ENCODE measurements at regions not wholly inside any gene's neighbourhood (a gene's known extent, or its start where the extent isn't known, plus 50 kb on each side); places are given as distances from the start of the nearest gene placed in this dataset.

DNA sequence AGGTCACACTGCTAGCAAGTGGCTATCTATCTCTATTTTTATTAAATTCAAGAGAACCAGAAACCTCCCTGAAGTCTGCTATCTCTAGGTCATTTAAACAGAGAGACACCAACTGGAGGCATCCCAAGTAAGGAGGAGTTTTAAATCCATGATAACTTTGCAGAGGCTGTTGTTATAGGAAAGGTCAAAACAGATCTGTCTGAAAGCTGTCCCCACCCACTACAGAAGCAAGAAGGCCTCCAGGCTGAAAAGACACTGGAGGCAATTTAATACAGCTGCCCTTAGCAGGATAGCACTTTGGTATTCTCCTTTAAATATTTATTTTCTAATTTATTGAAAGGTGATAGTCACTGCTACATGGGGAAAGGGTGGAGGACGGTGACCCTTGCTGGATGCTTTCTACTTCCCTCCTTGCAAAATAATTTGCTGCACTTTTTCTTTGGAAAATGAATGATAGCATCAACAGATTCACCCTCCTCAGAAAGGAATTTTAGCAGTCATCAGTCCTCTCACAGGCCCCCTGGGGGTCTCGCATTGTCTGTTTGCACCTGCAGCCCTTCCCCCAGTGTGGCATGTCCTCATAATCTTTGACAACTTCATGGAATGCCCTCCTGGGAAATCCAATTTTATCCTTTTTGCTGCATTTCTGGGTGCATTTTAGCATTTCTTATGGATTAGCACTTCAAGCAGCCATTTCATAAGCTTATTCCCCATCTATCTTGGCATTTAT is 429.5 kb upstream of the TNP1 start:
- H2BK120ac ChIP-seq (ENCODE audit: insufficient read depth, low read length, poor library complexity) = no peak overlapping the region
- peak overlapping the region; percentile 46 for H2BK12ac ChIP-seq (ENCODE audit: low read length)
- H3K36me3 ChIP-seq (ENCODE audit: control insufficient read depth in 1 of 2, insufficient read depth in 2 of 2, low read length in 2 of 2) = peaks cover 0 to 2% of the 10 kb centered on the region in 2 experiments
- no peak overlapping the region for H3K23ac ChIP-seq (ENCODE audit: low read length)
- H4K91ac ChIP-seq (ENCODE audit: low read depth, low read length) = peak overlapping the region; percentile 52
- no peak overlapping the region for H3K14ac ChIP-seq (ENCODE audit: low read length)
- H2AFZ ChIP-seq (ENCODE audit: insufficient read depth, low read length, poor library complexity) = no peak overlapping the region
- DNase-seq = no peak
- H3K4me1 ChIP-seq (ENCODE audit: control insufficient read depth in 1 of 2, insufficient read depth in 2 of 2, low read length in 2 of 2) = peaks cover 15% of the 10 kb centered on the region in 2 experiments
- H3K4me2 ChIP-seq (ENCODE audit: low read length) = no peak overlapping the region
- peaks cover 2% of the 10 kb centered on the region for H3K9me3 ChIP-seq (ENCODE audit: insufficient read depth, low read depth, low read length)
- H3K79me1 ChIP-seq (ENCODE audit: low read length) = peaks cover 22% of the 10 kb centered on the region
- H3K9ac ChIP-seq (ENCODE audit: low read length) = no peak overlapping the region
- no peak overlapping the region for H3K18ac ChIP-seq (ENCODE audit: low read length)
- no peak overlapping the region for H4K8ac ChIP-seq (ENCODE audit: low read depth, low read length)
- H4K12ac ChIP-seq (ENCODE audit: low read depth, low read length) = no peak overlapping the region
- H3K79me2 ChIP-seq (ENCODE audit: control insufficient read depth, insufficient read depth, low read length, poor library complexity) = peaks cover 2% of the 10 kb centered on the region
- no peak overlapping the region for H2AK5ac ChIP-seq (ENCODE audit: low read length)
- H3K4me3 ChIP-seq (ENCODE audit: low read depth, low read length) = no peak overlapping the region
- WGBS (ENCODE audit: extremely low coverage, insufficient coverage, insufficient read length) = no CpG with 5 or more reads among the region's 2 CpGs
- H2BK5ac ChIP-seq (ENCODE audit: low read depth, low read length, poor library complexity) = peak overlapping the region; percentile 58
- H3K4ac ChIP-seq (ENCODE audit: low read depth, low read length) = no peak overlapping the region
- H3K27me3 ChIP-seq (ENCODE audit: insufficient read depth, low read length) = no peaks in the 10 kb centered on the region
- peak overlapping the region; percentile 85 for H3K27ac ChIP-seq (ENCODE audit: low read depth, low read length)

DNA sequence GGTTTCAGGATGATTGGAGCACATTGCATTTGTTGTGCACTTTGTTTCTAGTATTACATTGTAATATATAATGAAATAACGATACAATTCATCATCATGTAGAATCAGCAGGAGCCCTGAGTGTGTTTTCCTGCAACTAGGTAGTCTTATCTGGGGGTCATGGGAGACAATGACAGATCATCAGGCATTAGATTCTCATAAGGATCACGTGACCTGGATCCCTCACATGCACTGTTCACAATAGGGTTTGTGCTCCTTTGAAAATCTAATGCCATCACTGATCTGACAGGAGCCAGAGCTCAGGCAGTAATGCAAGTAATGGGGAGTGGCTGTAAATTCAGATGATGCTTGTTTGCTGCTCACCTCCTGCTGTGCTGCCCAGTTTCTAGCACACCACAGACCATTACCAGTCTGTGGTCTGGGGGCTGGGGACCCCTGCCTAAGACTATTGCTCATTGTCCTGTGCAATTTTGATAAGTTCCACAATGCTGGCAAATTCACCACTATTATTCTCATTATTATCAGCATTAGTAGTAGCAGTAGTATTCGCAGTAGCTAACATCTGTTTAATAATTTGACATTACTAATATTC is 428.7 kb upstream of the TNP1 start:
- peaks cover 2% of the 10 kb centered on the region for H3K79me2 ChIP-seq (ENCODE audit: control insufficient read depth, insufficient read depth, low read length, poor library complexity)
- peaks cover 0 to 3% of the 10 kb centered on the region in 2 experiments for H3K36me3 ChIP-seq (ENCODE audit: control insufficient read depth in 1 of 2, insufficient read depth in 2 of 2, low read length in 2 of 2)
- peak overlapping the region; percentile 5 for H2BK5ac ChIP-seq (ENCODE audit: low read depth, low read length, poor library complexity)
- peaks cover 15% of the 10 kb centered on the region in 2 experiments for H3K4me1 ChIP-seq (ENCODE audit: control insufficient read depth in 1 of 2, insufficient read depth in 2 of 2, low read length in 2 of 2)
- H3K14ac ChIP-seq (ENCODE audit: low read length) = peak overlapping the region; percentile 3
- H3K9ac ChIP-seq (ENCODE audit: low read length) = no peak overlapping the region
- H3K79me1 ChIP-seq (ENCODE audit: low read length) = peaks cover 22% of the 10 kb centered on the region
- H3K27me3 ChIP-seq (ENCODE audit: insufficient read depth, low read length) = no peaks in the 10 kb centered on the region
- H3K4me2 ChIP-seq (ENCODE audit: low read length) = no peak overlapping the region
- peak overlapping the region; percentile 9 for H3K18ac ChIP-seq (ENCODE audit: low read length)
- H3K9me3 ChIP-seq (ENCODE audit: insufficient read depth, low read depth, low read length) = peaks cover 2% of the 10 kb centered on the region
- no peak overlapping the region for H2AFZ ChIP-seq (ENCODE audit: insufficient read depth, low read length, poor library complexity)
- no peak overlapping the region for H3K4me3 ChIP-seq (ENCODE audit: low read depth, low read length)
- peak overlapping the region; percentile 89 for H4K91ac ChIP-seq (ENCODE audit: low read depth, low read length)
- no peak overlapping the region for H4K12ac ChIP-seq (ENCODE audit: low read depth, low read length)
- H2BK120ac ChIP-seq (ENCODE audit: insufficient read depth, low read length, poor library complexity) = peak overlapping the region; percentile 37
- H3K27ac ChIP-seq (ENCODE audit: low read depth, low read length) = peak overlapping the region; percentile 85
- H3K23ac ChIP-seq (ENCODE audit: low read length) = no peak overlapping the region
- H2BK12ac ChIP-seq (ENCODE audit: low read length) = peak overlapping the region; percentile 91
- peak overlapping the region; percentile 73 for H2AK5ac ChIP-seq (ENCODE audit: low read length)
- peak overlapping the region; percentile 8 for H3K4ac ChIP-seq (ENCODE audit: low read depth, low read length)
- WGBS (ENCODE audit: extremely low coverage, insufficient coverage, insufficient read length) = no CpG with 5 or more reads among the region's 3 CpGs
- H4K8ac ChIP-seq (ENCODE audit: low read depth, low read length) = peak overlapping the region; percentile 46
- DNase-seq = no peak

DNA sequence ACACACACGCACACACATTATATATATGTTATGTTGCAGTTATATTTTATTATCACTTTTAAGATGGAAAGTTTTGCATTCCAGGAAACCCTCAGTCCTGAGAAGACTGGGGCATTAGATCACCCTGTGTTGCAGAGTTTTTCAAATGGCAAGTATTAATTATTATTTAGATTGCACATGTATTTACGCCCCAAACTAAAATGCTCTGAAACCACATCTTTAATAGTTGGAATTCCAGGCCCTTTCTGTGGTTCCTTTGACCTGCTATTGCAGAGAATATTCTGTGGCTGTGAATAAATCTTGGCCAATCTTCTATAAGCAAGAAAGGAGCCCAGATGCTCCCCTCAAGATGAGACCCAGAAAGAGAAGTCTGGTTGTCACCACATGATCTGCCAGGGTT is 427.0 kb upstream of the TNP1 start:
- no CpG with 5 or more reads among the region's 2 CpGs for WGBS (ENCODE audit: extremely low coverage, insufficient coverage, insufficient read length)

DNA sequence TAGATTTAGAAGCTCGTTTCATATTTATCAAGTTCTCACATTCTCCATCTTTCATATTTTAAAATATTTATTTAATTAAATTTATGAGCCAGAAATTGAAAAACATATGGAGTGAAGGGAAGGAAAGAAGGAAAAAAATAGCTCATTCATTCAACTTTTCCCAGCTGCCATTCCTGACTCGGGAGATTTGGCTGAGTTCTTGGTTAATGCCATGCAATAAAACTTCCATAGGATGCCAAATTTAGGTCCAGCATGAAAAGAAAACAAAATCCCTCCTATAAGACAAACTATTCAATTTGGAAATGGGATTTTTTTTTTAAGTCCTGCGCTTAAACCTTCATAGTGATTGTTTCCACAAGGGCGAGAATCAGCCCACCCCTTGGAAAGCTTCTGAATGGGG is 426.1 kb upstream of the TNP1 start:
- H3K14ac ChIP-seq (ENCODE audit: low read length) = no peak overlapping the region
- H2AK5ac ChIP-seq (ENCODE audit: low read length) = no peak overlapping the region
- no peak overlapping the region for H2BK120ac ChIP-seq (ENCODE audit: insufficient read depth, low read length, poor library complexity)
- no peak overlapping the region for H2BK5ac ChIP-seq (ENCODE audit: low read depth, low read length, poor library complexity)
- H3K79me2 ChIP-seq (ENCODE audit: control insufficient read depth, insufficient read depth, low read length, poor library complexity) = peaks cover 2% of the 10 kb centered on the region
- no peak overlapping the region for H2AFZ ChIP-seq (ENCODE audit: insufficient read depth, low read length, poor library complexity)
- no peak overlapping the region for H4K91ac ChIP-seq (ENCODE audit: low read depth, low read length)
- no peak overlapping the region for H3K18ac ChIP-seq (ENCODE audit: low read length)
- no peak for DNase-seq
- peaks cover 0 to 4% of the 10 kb centered on the region in 2 experiments for H3K36me3 ChIP-seq (ENCODE audit: control insufficient read depth in 1 of 2, insufficient read depth in 2 of 2, low read length in 2 of 2)
- H3K4me2 ChIP-seq (ENCODE audit: low read length) = no peak overlapping the region
- no peak overlapping the region for H2BK12ac ChIP-seq (ENCODE audit: low read length)
- H3K27ac ChIP-seq (ENCODE audit: low read depth, low read length) = no peak overlapping the region
- H3K4ac ChIP-seq (ENCODE audit: low read depth, low read length) = no peak overlapping the region
- no peak overlapping the region for H3K9ac ChIP-seq (ENCODE audit: low read length)
- H3K79me1 ChIP-seq (ENCODE audit: low read length) = peaks cover 15% of the 10 kb centered on the region
- no CpG with 5 or more reads among the region's 4 CpGs for WGBS (ENCODE audit: extremely low coverage, insufficient coverage, insufficient read length)
- no peak overlapping the region for H4K8ac ChIP-seq (ENCODE audit: low read depth, low read length)
- no peak overlapping the region for H3K23ac ChIP-seq (ENCODE audit: low read length)
- peaks cover 9% of the 10 kb centered on the region in 2 experiments for H3K4me1 ChIP-seq (ENCODE audit: control insufficient read depth in 1 of 2, insufficient read depth in 2 of 2, low read length in 2 of 2)
- no peak overlapping the region for H4K12ac ChIP-seq (ENCODE audit: low read depth, low read length)
- no peaks in the 10 kb centered on the region for H3K27me3 ChIP-seq (ENCODE audit: insufficient read depth, low read length)
- no peaks in the 10 kb centered on the region for H3K9me3 ChIP-seq (ENCODE audit: insufficient read depth, low read depth, low read length)
- H3K4me3 ChIP-seq (ENCODE audit: low read depth, low read length) = no peak overlapping the region

More for the DNA sequence above, 427.0 kb upstream of the TNP1 start:
- Histone ChIP-seq H3K4ac (ENCODE audit: low read depth, low read length) (no peak overlapping the region), H2BK5ac (ENCODE audit: low read depth, low read length, poor library complexity) (no peak overlapping the region), H2BK12ac (ENCODE audit: low read length) (no peak overlapping the region), H3K18ac (ENCODE audit: low read length) (no peak overlapping the region), H2AFZ (ENCODE audit: insufficient read depth, low read length, poor library complexity) (no peak overlapping the region), H3K27ac (ENCODE audit: low read depth, low read length) (no peak overlapping the region), H3K23ac (ENCODE audit: low read length) (no peak overlapping the region), H4K91ac (ENCODE audit: low read depth, low read length) (no peak overlapping the region), H2AK5ac (ENCODE audit: low read length) (no peak overlapping the region), H3K4me1 (ENCODE audit: control insufficient read depth in 1 of 2, insufficient read depth in 2 of 2, low read length in 2 of 2) (peaks cover 14 to 15% of the 10 kb centered on the region in 2 experiments), H4K8ac (ENCODE audit: low read depth, low read length) (no peak overlapping the region), H3K27me3 (ENCODE audit: insufficient read depth, low read length) (no peaks in the 10 kb centered on the region), H4K12ac (ENCODE audit: low read depth, low read length) (no peak overlapping the region), H3K79me1 (ENCODE audit: low read length) (peaks cover 19% of the 10 kb centered on the region), H2BK120ac (ENCODE audit: insufficient read depth, low read length, poor library complexity) (no peak overlapping the region), H3K36me3 (ENCODE audit: control insufficient read depth in 1 of 2, insufficient read depth in 2 of 2, low read length in 2 of 2) (peaks cover 0 to 4% of the 10 kb centered on the region in 2 experiments), H3K79me2 (ENCODE audit: control insufficient read depth, insufficient read depth, low read length, poor library complexity) (peaks cover 2% of the 10 kb centered on the region), H3K4me3 (ENCODE audit: low read depth, low read length) (no peak overlapping the region), H3K4me2 (ENCODE audit: low read length) (no peak overlapping the region), H3K9ac (ENCODE audit: low read length) (no peak overlapping the region), H3K9me3 (ENCODE audit: insufficient read depth, low read depth, low read length) (no peaks in the 10 kb centered on the region), H3K14ac (ENCODE audit: low read length) (no peak overlapping the region)
- no peak for DNase-seq
